ENCODE measurements at regions not wholly inside any gene's neighbourhood (a gene's known extent, or its start where the extent isn't known, plus 50 kb on each side); places are given as distances from the start of the nearest gene placed in this dataset.

DNA sequence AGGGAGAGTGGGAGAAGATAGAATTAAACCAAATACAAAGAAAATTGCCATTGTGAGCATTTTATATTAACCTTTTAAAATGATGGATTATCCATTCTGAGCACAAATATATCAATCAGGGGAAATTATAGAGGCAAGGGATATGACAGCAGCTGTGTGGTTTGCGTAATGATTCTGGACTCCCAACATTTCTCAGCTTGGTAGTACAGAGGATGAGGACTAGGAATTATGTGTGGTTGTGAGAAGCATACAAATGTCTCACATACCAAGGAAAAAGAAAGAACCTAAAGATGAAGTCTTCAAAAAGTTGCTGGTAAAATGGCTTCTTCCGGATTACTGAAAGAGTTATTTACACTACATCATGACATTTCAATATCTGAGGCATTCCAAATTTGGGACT lies 674.6 kb upstream of the NR3C2 start:
- Mint-ChIP-seq H3K9me3 (no peaks in the 10 kb centered on the region), H3K36me3 (ENCODE audit: low read depth) (peaks cover 4% of the 10 kb centered on the region; the same call in 1 of the 2 replicates), H3K4me1 (ENCODE audit: low read depth) (peaks cover 40% of the 10 kb centered on the region), H3K4me3 (no peak overlapping the region), H3K27ac (no peak overlapping the region), H3K27me3 (ENCODE audit: insufficient read depth) (no peaks in the 10 kb centered on the region)
- no peak for DNase-seq
- TF ChIP-seq, protein P1, sequence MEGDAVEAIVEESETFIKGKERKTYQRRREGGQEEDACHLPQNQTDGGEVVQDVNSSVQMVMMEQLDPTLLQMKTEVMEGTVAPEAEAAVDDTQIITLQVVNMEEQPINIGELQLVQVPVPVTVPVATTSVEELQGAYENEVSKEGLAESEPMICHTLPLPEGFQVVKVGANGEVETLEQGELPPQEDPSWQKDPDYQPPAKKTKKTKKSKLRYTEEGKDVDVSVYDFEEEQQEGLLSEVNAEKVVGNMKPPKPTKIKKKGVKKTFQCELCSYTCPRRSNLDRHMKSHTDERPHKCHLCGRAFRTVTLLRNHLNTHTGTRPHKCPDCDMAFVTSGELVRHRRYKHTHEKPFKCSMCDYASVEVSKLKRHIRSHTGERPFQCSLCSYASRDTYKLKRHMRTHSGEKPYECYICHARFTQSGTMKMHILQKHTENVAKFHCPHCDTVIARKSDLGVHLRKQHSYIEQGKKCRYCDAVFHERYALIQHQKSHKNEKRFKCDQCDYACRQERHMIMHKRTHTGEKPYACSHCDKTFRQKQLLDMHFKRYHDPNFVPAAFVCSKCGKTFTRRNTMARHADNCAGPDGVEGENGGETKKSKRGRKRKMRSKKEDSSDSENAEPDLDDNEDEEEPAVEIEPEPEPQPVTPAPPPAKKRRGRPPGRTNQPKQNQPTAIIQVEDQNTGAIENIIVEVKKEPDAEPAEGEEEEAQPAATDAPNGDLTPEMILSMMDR (IDR thresholded peaks at IDR 0.05): no peak

DNA sequence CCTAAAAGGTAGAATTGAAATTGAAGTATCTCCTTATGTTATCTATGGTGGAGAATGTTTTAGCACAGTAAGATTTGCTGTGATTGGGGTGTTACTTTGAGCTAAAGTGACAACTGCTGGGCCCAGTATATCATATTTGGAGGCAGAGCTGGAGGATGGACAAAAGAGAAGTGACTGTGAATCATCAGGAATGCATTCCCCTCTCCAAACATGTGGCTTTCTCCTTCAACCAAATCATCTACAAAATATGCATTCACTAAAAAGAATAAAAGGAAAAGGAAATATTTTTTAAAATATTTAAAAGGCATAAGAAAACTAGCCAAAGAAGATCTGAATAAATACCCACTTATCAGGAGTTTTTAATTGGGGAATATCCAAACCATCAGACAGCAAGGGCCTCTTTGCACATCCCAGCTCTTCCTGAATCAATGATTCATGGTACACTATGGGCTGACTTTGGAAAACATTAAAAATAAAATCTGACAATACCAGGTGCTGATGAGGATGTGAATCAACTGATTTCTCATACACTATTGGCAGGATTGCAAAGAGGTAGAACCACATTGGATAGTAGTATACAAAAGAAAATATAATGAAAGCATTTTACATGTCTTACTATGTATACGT lies 671.7 kb upstream of the NR3C2 start:
- DNase-seq: peak; percentile 63
- H3K4me1 Mint-ChIP-seq (ENCODE audit: low read depth): peaks cover 42% of the 10 kb centered on the region
- H3K36me3 Mint-ChIP-seq (ENCODE audit: low read depth): peaks cover 4% of the 10 kb centered on the region; the same call in 1 of the 2 replicates
- peak overlapping the region; percentile 50; the same call in 1 of the 2 replicates for H3K27ac Mint-ChIP-seq
- no peaks in the 10 kb centered on the region; the same call in 1 of the 2 replicates for H3K27me3 Mint-ChIP-seq (ENCODE audit: insufficient read depth)
- H3K9me3 Mint-ChIP-seq: peaks cover 5% of the 10 kb centered on the region; the same call in 1 of the 2 replicates
- no peak overlapping the region; the same call in 1 of the 2 replicates for H3K4me3 Mint-ChIP-seq
- TF ChIP-seq, protein P1 (IDR thresholded peaks at IDR 0.05): no peak

- no peak overlapping the region for H3K27ac Mint-ChIP-seq
- H3K4me3 Mint-ChIP-seq: no peak overlapping the region
- TF ChIP-seq, protein P1 (IDR thresholded peaks at IDR 0.05): no peak
- H3K36me3 Mint-ChIP-seq (ENCODE audit: low read depth): peaks cover 4% of the 10 kb centered on the region; the same call in 1 of the 2 replicates
- DNase-seq: no peak
- peaks cover 52% of the 10 kb centered on the region for H3K4me1 Mint-ChIP-seq (ENCODE audit: low read depth)
- H3K9me3 Mint-ChIP-seq: peaks cover 5% of the 10 kb centered on the region; the same call in 1 of the 2 replicates
- H3K27me3 Mint-ChIP-seq (ENCODE audit: insufficient read depth): no peaks in the 10 kb centered on the region; the same call in 1 of the 2 replicates
Observed at GRCh38 chr4:149112109-149112508, 669.9 kb upstream of the NR3C2 start.

DNA sequence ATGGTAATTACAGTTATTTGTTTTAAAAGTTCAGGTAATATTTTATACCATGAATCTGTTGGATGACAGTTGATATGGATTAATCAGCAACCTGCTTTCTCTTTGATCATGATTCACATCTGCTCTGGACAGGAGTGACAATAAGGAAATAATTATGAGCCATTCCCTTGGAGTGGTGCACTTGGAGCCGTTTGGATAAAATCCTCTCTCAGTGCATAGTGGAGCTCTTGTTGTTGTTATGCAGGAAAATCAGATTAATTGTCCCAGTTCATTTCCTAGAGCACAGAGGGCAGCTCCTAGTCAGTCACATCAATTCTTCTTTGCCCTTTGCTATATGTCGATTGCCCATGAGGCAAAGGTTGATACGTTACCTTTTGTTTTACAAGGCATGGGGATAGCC lies 668.3 kb upstream of the NR3C2 start:
- Mint-ChIP-seq H3K36me3 (ENCODE audit: low read depth) (peaks cover 4% of the 10 kb centered on the region; the same call in 1 of the 2 replicates), H3K27me3 (ENCODE audit: insufficient read depth) (no peaks in the 10 kb centered on the region; the same call in 1 of the 2 replicates), H3K4me3 (no peak overlapping the region), H3K9me3 (peaks cover 5% of the 10 kb centered on the region; the same call in 1 of the 2 replicates), H3K4me1 (ENCODE audit: low read depth) (peaks cover 52% of the 10 kb centered on the region), H3K27ac (no peak overlapping the region)
- no peak for DNase-seq
- TF ChIP-seq, protein P1 (IDR thresholded peaks at IDR 0.05): no peak

GRCh38 chr4:149108626-149109025 lies 666.4 kb upstream of the NR3C2 start:
- peak; percentile 21 for DNase-seq
- no peaks in the 10 kb centered on the region for H3K36me3 Mint-ChIP-seq (ENCODE audit: low read depth)
- peaks cover 38% of the 10 kb centered on the region for H3K4me1 Mint-ChIP-seq (ENCODE audit: low read depth)
- H3K4me3 Mint-ChIP-seq: no peak overlapping the region
- TF ChIP-seq, protein P1 (IDR thresholded peaks at IDR 0.05): no peak
- H3K9me3 Mint-ChIP-seq: peaks cover 5% of the 10 kb centered on the region; the same call in 1 of the 2 replicates
- H3K27me3 Mint-ChIP-seq (ENCODE audit: insufficient read depth): no peaks in the 10 kb centered on the region; the same call in 1 of the 2 replicates
- H3K27ac Mint-ChIP-seq: peak overlapping the region; percentile 14; the same call in 1 of the 2 replicates
